ENCODE measurements at regions not wholly inside any gene's neighbourhood (a gene's known extent, or its start where the extent isn't known, plus 50 kb on each side); places are given as distances from the start of the nearest gene placed in this dataset.
A peak's percentile ranks its signal among the peaks of the same experiment; 100 is the strongest.

- Histone ChIP-seq H3K27me3 (ENCODE audit: control insufficient read depth, insufficient read depth, low read length, poor library complexity, severe bottlenecking) (no peaks in the 10 kb centered on the region), H3K27ac (ENCODE audit: low read depth, low read length) (no peak overlapping the region), H3K4me3 (ENCODE audit: low read length) (no peak overlapping the region), H3K9me3 (ENCODE audit: control insufficient read depth, low read length) (no peaks in the 10 kb centered on the region), H3K36me3 (ENCODE audit: control insufficient read depth, insufficient read depth, low read length) (no peaks in the 10 kb centered on the region), H3K4me1 (ENCODE audit: control insufficient read depth, insufficient read depth, low read length) (no peaks in the 10 kb centered on the region), H3K9ac (ENCODE audit: extremely low read depth, low read length, poor library complexity, severe bottlenecking) (no peak overlapping the region)
- 85 to 100% methylated on average over 2 to 8 of the region's 8 CpGs for WGBS, 2 experiments (ENCODE audit: insufficient coverage in 1 of 2, insufficient read length in 1 of 2)
- Mint-ChIP-seq H3K9me3 (no peaks in the 10 kb centered on the region), H3K36me3 (ENCODE audit: low read depth) (no peaks in the 10 kb centered on the region), H3K27me3 (ENCODE audit: insufficient read depth) (peaks cover 5% of the 10 kb centered on the region), H3K4me3 (no peak overlapping the region), H3K27ac (no peak overlapping the region), H3K4me1 (peaks cover 16% of the 10 kb centered on the region)
- no peak for DNase-seq
- no peak for TF ChIP-seq CTCF (conservative IDR thresholded peaks at IDR 0.05)
These were observed 62.3 kb upstream of the ETV3 start for GRCh38 chr1:157200451-157200850.

- Histone ChIP-seq H3K27me3 (ENCODE audit: control insufficient read depth, insufficient read depth, low read length, poor library complexity, severe bottlenecking) (no peaks in the 10 kb centered on the region), H3K27ac (ENCODE audit: low read depth, low read length) (no peak overlapping the region), H3K4me3 (ENCODE audit: low read length) (no peak overlapping the region), H3K9me3 (ENCODE audit: control insufficient read depth, low read length) (no peaks in the 10 kb centered on the region), H3K36me3 (ENCODE audit: control insufficient read depth, insufficient read depth, low read length) (no peaks in the 10 kb centered on the region), H3K4me1 (ENCODE audit: control insufficient read depth, insufficient read depth, low read length) (no peaks in the 10 kb centered on the region), H3K9ac (ENCODE audit: extremely low read depth, low read length, poor library complexity, severe bottlenecking) (no peak overlapping the region)
- H3K36me3 Mint-ChIP-seq (ENCODE audit: low read depth) = no peaks in the 10 kb centered on the region
- no peak overlapping the region for H3K4me3 Mint-ChIP-seq
- peaks cover 6% of the 10 kb centered on the region for H3K27me3 Mint-ChIP-seq (ENCODE audit: insufficient read depth)
- TF ChIP-seq CTCF (conservative IDR thresholded peaks at IDR 0.05) = no peak
- no peaks in the 10 kb centered on the region for H3K9me3 Mint-ChIP-seq
- 60 to 91% methylated on average over 1 to 3 of the region's 3 CpGs for WGBS, 2 experiments (ENCODE audit: insufficient coverage in 1 of 2, insufficient read length in 1 of 2)
- no peak overlapping the region for H3K27ac Mint-ChIP-seq
- H3K4me1 Mint-ChIP-seq = peaks cover 16% of the 10 kb centered on the region
- peak; percentile 40 for DNase-seq
These were observed 61.2 kb upstream of the ETV3 start for GRCh38 chr1:157199421-157199755.

GRCh38 chr1:157198619-157199420, 60.6 kb upstream of the ETV3 start:
- TF ChIP-seq CTCF (conservative IDR thresholded peaks at IDR 0.05) = no peak
- no peaks in the 10 kb centered on the region for H3K9me3 Mint-ChIP-seq
- H3K27ac Mint-ChIP-seq = no peak overlapping the region
- no peaks in the 10 kb centered on the region for H3K36me3 Mint-ChIP-seq (ENCODE audit: low read depth)
- Histone ChIP-seq H3K36me3 (ENCODE audit: control insufficient read depth, insufficient read depth, low read length) (no peaks in the 10 kb centered on the region), H3K27me3 (ENCODE audit: control insufficient read depth, insufficient read depth, low read length, poor library complexity, severe bottlenecking) (no peaks in the 10 kb centered on the region), H3K9ac (ENCODE audit: extremely low read depth, low read length, poor library complexity, severe bottlenecking) (no peak overlapping the region), H3K4me1 (ENCODE audit: control insufficient read depth, insufficient read depth, low read length) (no peaks in the 10 kb centered on the region), H3K9me3 (ENCODE audit: control insufficient read depth, low read length) (no peaks in the 10 kb centered on the region), H3K4me3 (ENCODE audit: low read length) (no peak overlapping the region), H3K27ac (ENCODE audit: low read depth, low read length) (no peak overlapping the region)
- 81 to 100% methylated on average over 2 to 8 of the region's 8 CpGs for WGBS, 2 experiments (ENCODE audit: insufficient coverage in 1 of 2, insufficient read length in 1 of 2)
- DNase-seq = peak; percentile 49
- peaks cover 10% of the 10 kb centered on the region for H3K27me3 Mint-ChIP-seq (ENCODE audit: insufficient read depth)
- no peak overlapping the region for H3K4me3 Mint-ChIP-seq
- H3K4me1 Mint-ChIP-seq = peaks cover 18% of the 10 kb centered on the region

All from endodermal cell (in vitro differentiated cells).